Progenitor cell of endocrine pancreas (in vitro differentiated cells): ENCODE measurements at regions not wholly inside any gene's neighbourhood (a gene's known extent, or its start where the extent isn't known, plus 50 kb on each side); places are given as distances from the start of the nearest gene placed in this dataset.
"Not testable (repeated sequence)": the region's sequence is repeated elsewhere in the genome, so short reads cannot be mapped to it uniquely, and the experiment has no call there.

Experiments
- DNase-seq: peaks from one replicate; pipeline ENCODE4 v3.0.0; 2021; ENCODE audit warnings: low spot score; ENCODE audit not compliant: unreplicated experiment
- H3K27ac Mint-ChIP-seq: 2 replicates; pipeline ENCODE4 v1.8.0; 2021; ENCODE audit warnings: mild to moderate bottlenecking, moderate library complexity, mixed read lengths
- H3K27me3 Mint-ChIP-seq: 2 replicates; pipeline ENCODE4 v1.8.0; 2021; ENCODE audit warnings: mixed read lengths
- H3K36me3 Mint-ChIP-seq: 2 replicates; pipeline ENCODE4 v1.8.0; 2022; ENCODE audit warnings: mixed read lengths; ENCODE audit not compliant: insufficient read depth
- H3K4me1 Mint-ChIP-seq: 2 replicates; pipeline ENCODE4 v1.8.0; 2021; ENCODE audit warnings: low read depth, mixed read lengths
- H3K4me3 Mint-ChIP-seq: 2 replicates; pipeline ENCODE4 v1.8.0; 2021; ENCODE audit warnings: low read depth, mild to moderate bottlenecking, moderate library complexity, mixed read lengths
- H3K9me3 Mint-ChIP-seq: 2 replicates; pipeline ENCODE4 v1.8.0; 2021; ENCODE audit warnings: low read depth, mixed read lengths
- CTCF ChIP-seq: fragments of 200-600 bp; sonication (generic); IDR thresholded peaks from one replicate; pipeline ENCODE4 v1.5.0; 2021; ENCODE audit warnings: antibody characterized with exemption, mild to moderate bottlenecking; ENCODE audit not compliant: unreplicated experiment

GRCh38 chr5:145628525-145628924, 206.6 kb downstream of the PRELID2 start:
- no peak for TF ChIP-seq CTCF
- DNase-seq = no peak
- Mint-ChIP-seq H3K27me3 (no peaks in the 10 kb centered on the region), H3K36me3 (peaks cover 2% of the 10 kb centered on the region), H3K4me1 (peaks cover 2% of the 10 kb centered on the region), H3K4me3 (no peak overlapping the region), H3K9me3 (peaks cover 9% of the 10 kb centered on the region), H3K27ac (no peak overlapping the region)

GRCh38 chr5:145619806-145620310, 215.3 kb downstream of the PRELID2 start:
- TF ChIP-seq CTCF = no peak
- no peak for DNase-seq
- Mint-ChIP-seq H3K36me3 (peaks cover 8% of the 10 kb centered on the region), H3K4me1 (no peaks in the 10 kb centered on the region), H3K27me3 (no peaks in the 10 kb centered on the region), H3K27ac (no peak overlapping the region), H3K9me3 (peaks cover 24% of the 10 kb centered on the region), H3K4me3 (no peak overlapping the region)

GRCh38 chr5:145616739-145617138, 218.4 kb downstream of the PRELID2 start:
- DNase-seq, H3K27ac Mint-ChIP-seq, H3K4me3 Mint-ChIP-seq, H3K36me3 Mint-ChIP-seq, H3K4me1 Mint-ChIP-seq, H3K27me3 Mint-ChIP-seq: not testable (repeated sequence)
- peaks cover 27% of the 10 kb centered on the region for H3K9me3 Mint-ChIP-seq

GRCh38 chr5:145598983-145599382, 236.2 kb downstream of the PRELID2 start:
- no peak overlapping the region for H3K27ac Mint-ChIP-seq
- TF ChIP-seq CTCF = no peak
- no peaks in the 10 kb centered on the region for H3K27me3 Mint-ChIP-seq
- H3K4me1 Mint-ChIP-seq = no peaks in the 10 kb centered on the region
- H3K4me3 Mint-ChIP-seq = no peak overlapping the region
- H3K36me3 Mint-ChIP-seq = no peaks in the 10 kb centered on the region
- no peak for DNase-seq
- no peaks in the 10 kb centered on the region for H3K9me3 Mint-ChIP-seq

GRCh38 chr5:145598184-145598583, 237.0 kb downstream of the PRELID2 start:
- H3K9me3 Mint-ChIP-seq = no peaks in the 10 kb centered on the region
- no peak overlapping the region for H3K4me3 Mint-ChIP-seq
- H3K27me3 Mint-ChIP-seq = no peaks in the 10 kb centered on the region
- no peaks in the 10 kb centered on the region for H3K36me3 Mint-ChIP-seq
- no peaks in the 10 kb centered on the region for H3K4me1 Mint-ChIP-seq
- H3K27ac Mint-ChIP-seq = no peak overlapping the region
- DNase-seq = no peak
- no peak for TF ChIP-seq CTCF

- Mint-ChIP-seq H3K4me3 (no peak overlapping the region), H3K27me3 (no peaks in the 10 kb centered on the region), H3K9me3 (no peaks in the 10 kb centered on the region), H3K36me3 (no peaks in the 10 kb centered on the region), H3K27ac (no peak overlapping the region), H3K4me1 (no peaks in the 10 kb centered on the region)
- no peak for TF ChIP-seq CTCF
- no peak for DNase-seq
Measured at GRCh38 chr5:145591578-145591977, 243.6 kb downstream of the PRELID2 start.
